Activated CD4-positive, CD25-positive, alpha-beta regulatory T cell treated with anti-CD3 and anti-CD28 coated beads, Interleukin-2, amount 50 U/mL, for 16 hours (primary cell): ENCODE measurements at regions not wholly inside any gene's neighbourhood (a gene's known extent, or its start where the extent isn't known, plus 50 kb on each side); places are given as distances from the start of the nearest gene placed in this dataset.
"Not testable (repeated sequence)": the region's sequence is repeated elsewhere in the genome, so short reads cannot be mapped to it uniquely, and the experiment has no call there.

ENCODE experiments used
- DNase-seq: peaks from one replicate; pipeline ENCODE4 v3.0.0-alpha.2; 2020; ENCODE audit warnings: low read depth, low spot score

- DNase-seq, result no peak
These were observed 284.1 kb downstream of the BMP4 start for GRCh38 chr14:53672526-53672925.

GRCh38 chr14:53670701-53671100 lies 285.9 kb downstream of the BMP4 start:
- DNase-seq, result no peak

- DNase-seq, result no peak
These were observed 287.7 kb downstream of the BMP4 start for GRCh38 chr14:53668897-53669296.

GRCh38 chr14:53663709-53664108 lies 292.9 kb downstream of the BMP4 start:
- DNase-seq, result no peak

- DNase-seq, result no peak
These were observed 301.4 kb downstream of the BMP4 start for GRCh38 chr14:53655080-53655785.

GRCh38 chr14:53652068-53652467 lies 304.6 kb downstream of the BMP4 start:
- DNase-seq, result no peak

GRCh38 chr14:53651096-53651740 lies 305.4 kb downstream of the BMP4 start:
- no peak for DNase-seq

- no peak for DNase-seq
These were observed 309.7 kb downstream of the BMP4 start for GRCh38 chr14:53646925-53647324.

- no peak for DNase-seq
These were observed 315.9 kb downstream of the BMP4 start for GRCh38 chr14:53640695-53641094.

GRCh38 chr14:53638966-53639365 lies 317.7 kb downstream of the BMP4 start:
- no peak for DNase-seq

- DNase-seq, result no peak
These were observed 321.8 kb downstream of the BMP4 start for GRCh38 chr14:53634793-53635192.

- DNase-seq, result no peak
These were observed 326.3 kb downstream of the BMP4 start for GRCh38 chr14:53630336-53630735.

- no peak for DNase-seq
These were observed 327.7 kb downstream of the BMP4 start for GRCh38 chr14:53628732-53629430.

GRCh38 chr14:53628261-53628660 lies 328.4 kb downstream of the BMP4 start:
- no peak for DNase-seq

- no peak for DNase-seq
These were observed 329.9 kb downstream of the BMP4 start for GRCh38 chr14:53626761-53627160.

GRCh38 chr14:53622447-53622846 lies 334.2 kb downstream of the BMP4 start:
- DNase-seq, result no peak

- no peak for DNase-seq
These were observed 334.7 kb downstream of the BMP4 start for GRCh38 chr14:53621921-53622320.

GRCh38 chr14:53621433-53621832 lies 335.2 kb downstream of the BMP4 start:
- no peak for DNase-seq

- no peak for DNase-seq
These were observed 335.7 kb downstream of the BMP4 start for GRCh38 chr14:53620890-53621289.

- no peak for DNase-seq
These were observed 336.3 kb downstream of the BMP4 start for GRCh38 chr14:53620317-53620716.

- no peak for DNase-seq
These were observed 336.9 kb downstream of the BMP4 start for GRCh38 chr14:53619691-53620231.

GRCh38 chr14:53616536-53616935 lies 340.1 kb downstream of the BMP4 start:
- DNase-seq, result not testable (repeated sequence)

GRCh38 chr14:53615252-53615651 lies 341.4 kb downstream of the BMP4 start:
- no peak for DNase-seq
